ENCODE measurements at regions not wholly inside any gene's neighbourhood (a gene's known extent, or its start where the extent isn't known, plus 50 kb on each side); places are given as distances from the start of the nearest gene placed in this dataset.

DNA sequence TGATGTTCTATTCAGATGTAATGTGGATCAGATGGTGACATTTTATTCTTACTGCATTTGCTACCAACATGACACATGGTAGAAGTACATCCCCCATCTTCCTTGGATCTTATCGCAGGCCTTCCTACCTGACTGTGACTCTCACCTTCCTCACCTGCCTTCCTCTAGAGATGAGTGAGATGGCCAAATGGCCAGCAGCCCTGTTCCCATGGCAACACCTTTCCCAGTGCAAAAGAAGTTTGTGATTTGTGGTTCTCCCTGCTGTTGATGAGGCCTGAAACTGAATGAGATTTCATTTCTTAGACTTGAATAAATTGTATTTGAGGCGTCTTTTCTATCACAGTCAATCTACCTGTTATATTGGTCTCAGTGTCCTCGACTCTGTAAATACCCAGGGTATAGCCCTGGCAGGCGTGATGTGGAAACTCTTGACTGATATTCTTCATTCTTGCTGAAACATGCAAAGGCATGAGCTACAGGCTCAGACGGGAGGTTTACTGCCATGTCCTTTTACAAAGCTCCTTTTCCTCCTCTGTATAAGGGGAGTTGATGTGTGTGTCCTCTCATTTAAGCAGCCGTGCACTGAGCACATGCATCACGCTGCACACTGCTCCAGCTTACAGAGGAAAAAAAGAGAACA, 440.7 kb upstream of the AKR1E2 start:
- DNase-seq (ENCODE audit: low spot score) = no peak

DNA sequence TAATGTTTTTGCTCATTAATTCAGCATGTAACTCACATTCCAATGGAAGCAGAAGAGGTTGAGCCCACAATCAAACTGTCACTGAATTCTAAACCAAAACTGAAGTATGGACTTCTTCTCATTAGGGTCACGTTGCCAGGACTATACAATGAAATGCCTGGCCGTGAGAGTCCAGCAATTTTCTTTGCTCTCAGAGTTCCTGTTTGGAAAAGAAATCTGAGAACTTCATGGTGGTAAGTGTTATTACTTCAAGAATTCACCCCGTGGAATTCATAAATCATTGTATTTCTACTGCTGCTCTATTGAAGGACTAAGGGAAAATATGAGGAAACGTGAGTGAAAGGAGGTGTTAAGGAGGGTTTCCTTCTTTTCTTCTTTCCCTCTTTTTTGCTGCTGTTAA, 441.8 kb upstream of the AKR1E2 start:
- no peak for DNase-seq (ENCODE audit: low spot score)

- no peak for DNase-seq (ENCODE audit: low spot score)
Measured at GRCh38 chr10:4383651-4384098, 442.3 kb upstream of the AKR1E2 start.

GRCh38 chr10:4382811-4383210, 443.2 kb upstream of the AKR1E2 start:
- no peak for DNase-seq (ENCODE audit: low spot score)

DNA sequence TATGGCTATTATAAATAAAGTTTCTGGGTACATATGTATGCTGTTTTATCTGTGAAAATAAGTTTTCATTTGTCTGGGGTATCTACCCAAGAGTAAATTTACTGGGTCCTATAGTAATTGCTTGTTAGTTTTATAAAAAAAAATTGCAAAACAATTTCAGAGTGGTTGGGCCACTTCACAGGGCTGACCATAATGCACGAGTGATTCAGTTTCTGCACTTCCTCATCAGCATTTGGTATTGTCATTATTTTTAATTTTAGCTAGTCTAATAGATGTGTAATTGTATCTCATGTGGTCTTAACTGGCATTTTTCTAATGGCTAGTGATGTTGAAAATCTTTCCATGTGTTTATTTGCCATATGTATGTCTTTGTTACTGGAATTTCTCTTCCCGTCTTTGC, 452.4 kb upstream of the AKR1E2 start:
- no peak for DNase-seq (ENCODE audit: low spot score)

DNA sequence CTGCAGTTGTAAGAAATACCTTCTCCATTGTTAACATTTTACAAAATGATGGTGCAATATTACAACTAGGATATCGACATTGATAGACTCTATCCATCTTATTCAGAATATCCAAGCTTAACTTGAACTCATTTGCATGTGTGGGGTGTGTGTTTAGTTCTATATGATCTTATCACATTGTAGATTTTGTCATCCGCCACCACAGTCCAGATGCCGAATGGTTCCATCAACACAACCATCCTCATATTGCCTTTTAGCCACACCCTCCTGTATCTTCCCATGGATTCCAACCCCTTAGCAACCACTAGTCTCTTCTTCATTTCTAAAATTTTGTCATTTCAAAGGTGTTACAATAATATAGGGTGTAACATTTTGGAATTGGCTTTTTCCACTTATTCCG, 452.9 kb upstream of the AKR1E2 start:
- no peak for DNase-seq (ENCODE audit: low spot score)

- DNase-seq (ENCODE audit: low spot score) = no peak
Measured at GRCh38 chr10:4372601-4373000, 453.4 kb upstream of the AKR1E2 start.

DNA sequence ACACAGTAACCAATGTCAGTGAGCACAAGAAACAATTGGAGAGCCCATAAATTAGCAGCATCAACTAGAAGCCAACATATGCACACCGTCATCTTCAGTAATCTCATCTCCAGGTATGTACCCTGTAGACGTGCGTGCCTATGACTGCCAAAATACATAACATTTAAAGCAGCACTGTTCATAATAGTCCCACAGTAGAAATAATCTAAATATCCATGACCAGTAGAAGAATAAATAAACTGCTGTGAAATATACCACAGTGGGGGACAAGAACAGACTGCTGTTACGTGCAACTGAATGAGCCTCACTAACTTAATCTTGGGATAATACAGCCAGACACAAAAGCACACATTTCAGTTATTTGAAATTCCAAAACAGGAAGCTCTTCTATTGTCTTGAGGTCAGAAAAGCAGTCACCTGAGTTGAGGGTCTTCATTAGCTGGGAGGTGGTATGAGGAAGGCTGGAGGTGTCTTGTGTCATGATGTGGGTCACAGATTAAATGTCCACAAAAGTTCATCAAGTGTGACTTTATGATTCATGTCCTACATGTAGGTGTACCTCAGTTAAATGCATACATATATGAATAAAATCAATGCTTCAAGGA, 454.2 kb upstream of the AKR1E2 start:
- no peak for DNase-seq (ENCODE audit: low spot score)

- no peak for DNase-seq (ENCODE audit: low spot score)
Measured at GRCh38 chr10:4370376-4370775, 455.6 kb upstream of the AKR1E2 start.

GRCh38 chr10:4361581-4361980, 464.4 kb upstream of the AKR1E2 start:
- no peak for DNase-seq (ENCODE audit: low spot score)

DNA sequence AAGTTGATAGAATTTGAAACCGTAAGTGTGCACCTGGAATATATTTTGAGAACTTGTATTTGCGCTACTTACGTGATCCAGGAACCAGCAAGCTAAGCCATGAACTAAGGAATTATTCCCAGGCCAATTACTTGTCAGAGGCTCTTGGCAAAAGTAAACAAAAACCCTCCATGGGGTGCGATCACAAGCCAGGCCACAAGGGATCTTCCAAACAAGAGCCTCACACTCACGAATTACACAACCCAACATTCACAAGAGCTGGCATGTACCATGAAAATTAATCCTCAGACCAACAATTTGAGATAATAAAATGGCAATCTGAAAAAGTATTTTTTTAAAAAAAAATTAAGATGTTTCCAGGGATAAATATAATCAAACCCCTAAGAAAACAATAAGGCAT, 467.0 kb upstream of the AKR1E2 start:
- DNase-seq (ENCODE audit: low spot score) = no peak

- no peak for DNase-seq (ENCODE audit: low spot score)
Measured at GRCh38 chr10:4357911-4358310, 468.1 kb upstream of the AKR1E2 start.

GRCh38 chr10:4355350-4355749, 470.7 kb upstream of the AKR1E2 start:
- no peak for DNase-seq (ENCODE audit: low spot score)

- no peak for DNase-seq (ENCODE audit: low spot score)
Measured at GRCh38 chr10:4354382-4354812, 471.6 kb upstream of the AKR1E2 start.

DNA sequence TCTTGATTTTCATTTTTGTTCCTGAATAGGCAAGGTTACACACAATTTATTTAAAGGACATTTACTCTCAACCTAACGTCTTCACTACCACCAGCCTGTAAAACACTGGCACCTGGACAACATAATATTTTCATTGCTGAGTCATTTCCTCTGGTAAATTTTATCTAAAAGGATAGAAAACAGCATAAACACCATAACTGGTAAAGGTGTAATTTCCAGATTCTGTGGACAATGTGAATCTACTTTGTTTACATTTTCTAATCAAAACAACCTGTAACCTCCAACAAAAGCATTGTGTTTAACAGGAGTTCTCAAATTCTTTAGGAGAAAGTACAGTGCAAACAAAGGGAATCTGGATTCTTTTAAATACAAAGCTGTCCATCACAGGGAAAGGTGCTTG, 472.0 kb upstream of the AKR1E2 start:
- no peak for DNase-seq (ENCODE audit: low spot score)

GRCh38 chr10:4353059-4353655, 472.9 kb upstream of the AKR1E2 start:
- DNase-seq (ENCODE audit: low spot score) = no peak

DNA sequence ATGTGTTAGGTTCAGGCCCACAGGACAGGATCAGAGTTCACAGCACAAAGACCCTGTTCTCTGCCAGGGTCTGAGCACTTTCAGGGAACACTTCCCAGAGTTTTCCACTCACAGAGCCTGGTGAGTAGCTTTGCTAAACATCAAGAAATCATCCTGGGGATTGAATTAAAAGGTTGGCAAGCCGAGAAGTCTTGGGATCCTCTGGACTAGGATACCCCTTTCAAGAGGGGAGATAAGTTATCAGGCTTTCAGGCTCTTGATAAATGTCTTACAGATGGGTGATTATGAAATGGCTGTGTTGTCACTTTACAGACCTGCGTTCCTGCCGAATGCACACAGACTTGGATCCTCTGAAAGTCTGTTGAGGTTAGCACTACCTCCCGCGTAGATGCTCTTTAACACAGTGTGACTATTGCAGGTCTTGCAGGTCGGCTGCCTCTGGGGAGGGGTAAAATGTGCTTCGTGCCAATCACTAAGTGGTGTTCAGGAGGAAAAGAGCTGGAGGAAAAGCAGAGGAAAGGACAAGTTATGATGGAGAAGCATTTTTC, 473.5 kb upstream of the AKR1E2 start:
- DNase-seq (ENCODE audit: low spot score) = no peak

GRCh38 chr10:4351723-4352413, 474.1 kb upstream of the AKR1E2 start:
- no peak for DNase-seq (ENCODE audit: low spot score)

GRCh38 chr10:4347397-4347796, 478.6 kb upstream of the AKR1E2 start:
- no peak for DNase-seq (ENCODE audit: low spot score)

- no peak for DNase-seq (ENCODE audit: low spot score)
Measured at GRCh38 chr10:4345877-4346646, 479.9 kb upstream of the AKR1E2 start.

DNA sequence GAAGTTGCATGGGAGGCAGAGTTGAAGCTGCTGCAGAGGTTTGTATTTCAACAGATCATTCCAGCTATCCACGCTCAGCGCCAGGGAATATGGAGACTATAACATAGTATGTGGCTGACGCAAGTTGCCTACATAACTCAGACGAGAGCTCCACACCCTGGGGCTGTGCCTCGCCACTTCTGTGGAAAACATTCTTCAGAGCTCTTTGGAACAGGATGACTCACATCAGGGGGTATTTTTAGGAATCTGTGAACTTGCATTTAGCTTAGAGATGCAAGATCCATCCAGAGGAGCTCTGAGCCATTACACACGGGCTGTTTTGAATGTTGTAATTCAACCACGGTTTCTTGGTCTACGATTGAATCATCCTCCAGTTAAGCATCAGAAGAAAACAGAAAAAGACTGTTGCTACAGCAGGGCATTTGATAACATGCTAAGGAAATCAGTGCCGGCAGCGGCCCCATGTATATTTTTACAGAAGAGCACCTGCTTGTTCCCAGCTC, 481.5 kb upstream of the AKR1E2 start:
- no peak for DNase-seq (ENCODE audit: low spot score)

GRCh38 chr10:4343873-4344272, 482.1 kb upstream of the AKR1E2 start:
- no peak for DNase-seq (ENCODE audit: low spot score)
